H1 (cell line): ENCODE measurements at regions not wholly inside any gene's neighbourhood (a gene's known extent, or its start where the extent isn't known, plus 50 kb on each side); places are given as distances from the start of the nearest gene placed in this dataset.

Experiments used
- CTCF ChIA-PET: fragments of 300-600 bp; sonication (Branson Sonifier 250); formaldehyde crosslinking; loops from one replicate; lab custom pipeline; 2021; ENCODE audit not compliant: partially characterized antibody; lab: Charles Lee
- POLR2A ChIA-PET: fragments of 300-600 bp; sonication (Branson Sonifier 250); formaldehyde crosslinking; loops from one replicate; lab custom pipeline; 2021; ENCODE audit warnings: inconsistent platforms; ENCODE audit not compliant: partially characterized antibody; lab: Charles Lee
- DNase-seq, 2 experiments: peaks; one replicate each; pipeline versions ENCODE4 v3.0.0 to v3.0.0-alpha.2; 2010 to 2022; ENCODE audit warnings: low spot score in 2 of 2, low read depth in 1 of 2, mixed read lengths in 1 of 2
- FAIRE-seq: peaks from 2 replicates; lab custom pipeline; 2011; peaks lifted over from hg19 to GRCh38; lab: Jason Lieb, UNC
- H2AFZ ChIP-seq: 2 replicates; pipeline ENCODE4 v1.8.1; 2012; ENCODE audit warnings: low read length, inconsistent platforms
- H2AK5ac ChIP-seq: 2 replicates; pipeline ENCODE4 v1.6.1; 2013; ENCODE audit warnings: low read depth, low read length
- H2BK120ac ChIP-seq: replicated peaks from 2 replicates; pipeline ENCODE3; 2013; ENCODE audit warnings: low read depth, low read length, inconsistent platforms
- H2BK12ac ChIP-seq: 2 replicates; pipeline ENCODE4 v1.6.1; 2013; ENCODE audit warnings: low read depth, low read length
- H2BK15ac ChIP-seq: 2 replicates; pipeline ENCODE4 v1.6.1; 2013; ENCODE audit warnings: low read length
- H2BK20ac ChIP-seq: 2 replicates; pipeline ENCODE4 v1.6.1; 2013; ENCODE audit warnings: low read length
- H2BK5ac ChIP-seq: 2 replicates; pipeline ENCODE4 v1.6.1; 2013; ENCODE audit warnings: low read depth, low read length
- H3K14ac ChIP-seq: 2 replicates; pipeline ENCODE4 v1.6.1; 2013; ENCODE audit warnings: inconsistent platforms; ENCODE audit not compliant: insufficient read length
- H3K18ac ChIP-seq: 2 replicates; pipeline ENCODE4 v1.6.1; 2013; ENCODE audit warnings: low read length; ENCODE audit errors: extremely low read depth
- H3K23ac ChIP-seq: 2 replicates; pipeline ENCODE4 v1.6.1; 2013; ENCODE audit warnings: inconsistent platforms; ENCODE audit not compliant: insufficient read length
- H3K23me2 ChIP-seq: 2 replicates; pipeline ENCODE4 v1.6.1; 2013; ENCODE audit warnings: low read depth, low read length
- H3K27ac ChIP-seq: 2 replicates; pipeline ENCODE4 v1.6.1; 2011; ENCODE audit warnings: low read depth, low read length, inconsistent platforms
- H3K27me3 ChIP-seq, 4 experiments: replicated peaks in 1 of 4; 1 replicate in 1 of 4; 2 replicates in 3 of 4; pipeline versions ENCODE4 v1.6.1 to v1.8.1; 2011 to 2013; ENCODE audit warnings: low read length in 3 of 4, mild to moderate bottlenecking in 3 of 4, inconsistent platforms in 2 of 4, mixed read lengths in 2 of 4, moderate library complexity in 1 of 4; ENCODE audit not compliant: control insufficient read depth in 3 of 4, insufficient read depth in 3 of 4; ENCODE audit errors: extremely low read depth in 1 of 4
- H3K36me3 ChIP-seq, 4 experiments: 2 replicates each; pipeline versions ENCODE4 v1.6.1 to v1.8.1; 2011 to 2013; ENCODE audit warnings: mild to moderate bottlenecking in 4 of 4, low read length in 3 of 4, moderate library complexity in 2 of 4, control low read depth in 1 of 4, inconsistent platforms in 1 of 4; ENCODE audit not compliant: insufficient read depth in 4 of 4, control insufficient read depth in 2 of 4
- H3K4ac ChIP-seq: replicated peaks from 2 replicates; pipeline ENCODE3; 2013; ENCODE audit warnings: low read length, low read depth, mixed read lengths, inconsistent platforms; ENCODE audit not compliant: insufficient read length
- H3K4me1 ChIP-seq, 4 experiments: replicated peaks in 1 of 4; 1 replicate in 1 of 4; 2 replicates in 3 of 4; pipeline versions ENCODE4 v1.6.1 to v1.8.1; 2011 to 2013; ENCODE audit warnings: low read length in 3 of 4, inconsistent platforms in 2 of 4, mixed read lengths in 1 of 4; ENCODE audit not compliant: insufficient read depth in 4 of 4, control insufficient read depth in 3 of 4
- H3K4me2 ChIP-seq, 2 experiments: 2 replicates each; pipeline versions ENCODE4 v1.6.1 to v1.8.1; 2011 to 2013; ENCODE audit warnings: low read depth in 2 of 2, low read length in 2 of 2, control low read depth in 1 of 2, inconsistent platforms in 1 of 2, mild to moderate bottlenecking in 1 of 2; ENCODE audit not compliant: insufficient read depth in 1 of 2
- H3K4me3 ChIP-seq, 4 experiments: fragments of 200-600, 300-600 bp in 1 of 4; sonication (generic), shearing (Covaris generic), sonication (Bioruptor Twin) in 1 of 4; 2 replicates each; pipeline versions ENCODE4 v1.5.1 to v1.8.1; 2011 to 2016; ENCODE audit warnings: low read length in 4 of 4, low read depth in 3 of 4, control low read depth in 2 of 4, inconsistent platforms in 2 of 4, mild to moderate bottlenecking in 2 of 4, mixed read lengths in 1 of 4, moderate library complexity in 1 of 4; ENCODE audit not compliant: insufficient read depth in 2 of 4; ENCODE audit errors: extremely low read depth in 1 of 4
- H3K56ac ChIP-seq: replicated peaks from 2 replicates; pipeline ENCODE3; 2013; ENCODE audit warnings: low read depth, mild to moderate bottlenecking, mixed read lengths, low read length, inconsistent platforms; ENCODE audit not compliant: insufficient read length
- H3K79me1 ChIP-seq: 2 replicates; pipeline ENCODE4 v1.6.1; 2013; ENCODE audit warnings: low read depth, low read length, control low read depth
- H3K79me2 ChIP-seq, 2 experiments: 2 replicates each; pipeline versions ENCODE4 v1.6.1 to v1.8.1; 2012 to 2013; ENCODE audit warnings: low read length in 2 of 2, mild to moderate bottlenecking in 2 of 2, inconsistent platforms in 1 of 2; ENCODE audit not compliant: insufficient read depth in 2 of 2, control insufficient read depth in 1 of 2
- H3K9ac ChIP-seq, 4 experiments: replicated peaks in 1 of 4; 1 replicate in 1 of 4; 2 replicates in 3 of 4; pipeline versions ENCODE4 v1.6.1 to v1.8.1; 2011 to 2013; ENCODE audit warnings: low read depth in 3 of 4, low read length in 3 of 4, control low read depth in 2 of 4, mild to moderate bottlenecking in 2 of 4, moderate library complexity in 2 of 4, inconsistent platforms in 1 of 4; ENCODE audit errors: extremely low read depth in 1 of 4
- H3K9me3 ChIP-seq, 2 experiments: 2 replicates each; pipeline versions ENCODE4 v1.6.1 to v1.8.1; 2012 to 2013; ENCODE audit warnings: mild to moderate bottlenecking in 2 of 2, moderate library complexity in 2 of 2, control low read depth in 1 of 2, inconsistent platforms in 1 of 2, low read depth in 1 of 2, low read length in 1 of 2, mixed read lengths in 1 of 2; ENCODE audit not compliant: insufficient read depth in 2 of 2
- H4K20me1 ChIP-seq, 2 experiments: replicated peaks in 1 of 2; 2 replicates each; pipeline versions ENCODE3 to v1.8.1; 2011 to 2013; ENCODE audit warnings: inconsistent platforms in 2 of 2, low read length in 2 of 2, mild to moderate bottlenecking in 1 of 2; ENCODE audit not compliant: insufficient read depth in 2 of 2, control insufficient read depth in 1 of 2
- H4K5ac ChIP-seq: 2 replicates; pipeline ENCODE4 v1.6.1; 2013; ENCODE audit warnings: low read length, low read depth, mixed read lengths, inconsistent platforms; ENCODE audit not compliant: insufficient read length
- H4K8ac ChIP-seq: 2 replicates; pipeline ENCODE4 v1.8.0; 2013; ENCODE audit warnings: mild to moderate bottlenecking, moderate library complexity, low read length, inconsistent platforms; ENCODE audit not compliant: insufficient read depth; ENCODE audit errors: extremely low read depth
- H4K91ac ChIP-seq: replicated peaks from 2 replicates; pipeline ENCODE3; 2013; ENCODE audit warnings: low read length, mixed read lengths, inconsistent platforms; ENCODE audit not compliant: insufficient read length
- CBX8 ChIP-seq: fragments of 300-800, 300-1000 bp; sonication (generic); IDR thresholded peaks from 2 replicates; pipeline ENCODE4 v1.7.1; 2016; ENCODE audit warnings: low read depth, low read length, borderline replicate concordance
- CHD2 ChIP-seq: IDR thresholded peaks from 2 replicates; pipeline ENCODE4 v1.6.1; 2012; ENCODE audit warnings: low read length, improper control_type of control experiment
- E2F6 ChIP-seq: IDR thresholded peaks from 2 replicates; pipeline ENCODE4 v1.6.1; 2012; ENCODE audit warnings: inconsistent platforms
- EZH2 ChIP-seq: fragments of 200-600 bp; sonication (generic); IDR thresholded peaks from 2 replicates; pipeline ENCODE4 v1.7.1; 2012; ENCODE audit warnings: low read depth, mild to moderate bottlenecking, moderate library complexity, low read length, inconsistent platforms; ENCODE audit not compliant: severe bottlenecking
- POU5F1 ChIP-seq: IDR thresholded peaks from 2 replicates; pipeline ENCODE4 v1.6.1; 2011; ENCODE audit warnings: low read depth, mild to moderate bottlenecking, low read length, moderate library complexity
- RAD21 ChIP-seq, 2 experiments: IDR thresholded peaks in 1 of 2; conservative IDR thresholded peaks in 1 of 2; 2 replicates each; pipeline ENCODE4 v1.6.1; 2011; ENCODE audit warnings: low read depth in 2 of 2, low read length in 2 of 2, improper control_type of control experiment in 1 of 2, inconsistent platforms in 1 of 2, mild to moderate bottlenecking in 1 of 2, moderate library complexity in 1 of 2
- RBBP5 ChIP-seq: IDR thresholded peaks from 2 replicates; pipeline ENCODE4 v1.7.1; 2012; ENCODE audit warnings: low read depth, mild to moderate bottlenecking, inconsistent platforms, low read length, moderate library complexity, borderline replicate concordance
- RNF2 ChIP-seq: fragments of 200-900, 300-1000 bp; sonication (generic); IDR thresholded peaks from 2 replicates; pipeline ENCODE4 v1.7.1; 2016; ENCODE audit warnings: borderline replicate concordance, low read depth, mild to moderate bottlenecking, antibody characterized with exemption, low read length; ENCODE audit not compliant: poor library complexity, severe bottlenecking; ENCODE audit errors: missing control alignments
- RXRA ChIP-seq: IDR thresholded peaks from 2 replicates; pipeline ENCODE4 v1.6.1; 2011; ENCODE audit warnings: low read depth, mild to moderate bottlenecking, low read length, moderate library complexity; ENCODE audit not compliant: insufficient read depth
- SIN3A ChIP-seq, 2 experiments: IDR thresholded peaks in 1 of 2; conservative IDR thresholded peaks in 1 of 2; 2 replicates each; pipeline ENCODE4 v1.6.1; 2011 to 2012; ENCODE audit warnings: low read length in 2 of 2, improper control_type of control experiment in 1 of 2, low read depth in 1 of 2, mild to moderate bottlenecking in 1 of 2
- SIX5 ChIP-seq: IDR thresholded peaks from 2 replicates; pipeline ENCODE4 v1.6.1; 2011; ENCODE audit warnings: mild to moderate bottlenecking, low read depth, low read length
- SP2 ChIP-seq: IDR thresholded peaks from 2 replicates; pipeline ENCODE4 v1.6.1; 2012; ENCODE audit warnings: mild to moderate bottlenecking, low read length, inconsistent platforms
- YY1 ChIP-seq: IDR thresholded peaks from 2 replicates; pipeline ENCODE4 v1.6.1; 2011; ENCODE audit warnings: low read depth, mild to moderate bottlenecking, low read length
- WGBS, 2 experiments: shearing (Covaris generic) in 1 of 2; methylation state at CpG; one replicate each; pipeline versions ENCODE4 v1.1.6 to v1.1.7; 2013 to 2015; ENCODE audit warnings: low lambda C conversion rate in 2 of 2, mixed read lengths in 2 of 2, inconsistent platforms in 1 of 2, low coverage in 1 of 2, missing lambda C conversion rate in 1 of 2; ENCODE audit not compliant: insufficient replicate concordance in 2 of 2, insufficient coverage in 1 of 2, insufficient read length in 1 of 2; ENCODE audit errors: extremely low coverage in 1 of 2, missing lambda C conversion rate in 1 of 2; 5-methylcytosine and 5-hydroxymethylcytosine counted together

DNA sequence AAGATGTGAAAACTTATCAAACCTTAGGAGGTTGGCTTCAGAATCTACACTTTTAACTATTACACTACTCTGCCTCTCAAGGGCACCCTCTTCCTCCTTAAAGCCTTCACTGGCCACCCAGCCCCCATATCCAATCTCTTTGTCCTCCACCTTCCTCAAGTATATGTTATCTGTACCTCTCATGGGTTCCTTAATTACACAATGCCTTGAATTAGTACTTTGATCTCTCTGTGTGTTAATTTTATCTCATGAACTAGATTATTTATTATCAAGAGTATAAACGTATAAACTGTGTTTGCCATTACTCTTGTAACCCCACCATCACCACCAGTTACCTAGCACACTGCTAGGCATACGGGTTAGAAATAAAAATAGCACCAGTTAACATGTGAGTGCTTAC lies 83.3 kb downstream of the NCR2 start:
- H3K79me1 ChIP-seq, result no peaks in the 10 kb centered on the region
- H4K91ac ChIP-seq, result no peak overlapping the region
- peaks cover 0 to 7% (median 2%) of the 10 kb centered on the region in 4 experiments; a peak in 3 of 7 replicates for H3K4me1 ChIP-seq
- H4K8ac ChIP-seq, result no peak overlapping the region
- no peaks in the 10 kb centered on the region for H3K79me2 ChIP-seq
- no peak overlapping the region for H3K23ac ChIP-seq
- no peak overlapping the region for H3K4ac ChIP-seq
- CTCF ChIA-PET, result interaction anchor here (0.7 to 18.6 kb wide), 9 partner anchors 21 to 263 kb away, joined by 3 to 361 read pairs (median 7); no protein-coding TSS in a partner anchor
- no peak overlapping the region for H2BK15ac ChIP-seq
- no peak overlapping the region for H3K4me2 ChIP-seq
- no peak overlapping the region for H3K18ac ChIP-seq
- no peak overlapping the region for H2BK5ac ChIP-seq
- H3K4me3 ChIP-seq, result no peak overlapping the region
- no peak overlapping the region for H2AK5ac ChIP-seq
- H2AFZ ChIP-seq, result no peak overlapping the region
- 81% methylated on average over 2 of the region's 2 CpGs; no CpG with 5 or more reads in 1 of the 2 experiments for WGBS, 2 experiments
- H3K27ac ChIP-seq, result no peak overlapping the region
- no peak overlapping the region for H3K56ac ChIP-seq
- H4K5ac ChIP-seq, result no peak overlapping the region
- no peak for DNase-seq
- no peaks in the 10 kb centered on the region for H3K23me2 ChIP-seq
- no peak overlapping the region for H3K9ac ChIP-seq
- peaks cover 44 to 75% (median 71%) of the 10 kb centered on the region in 4 experiments for H3K27me3 ChIP-seq
- no peak for FAIRE-seq
- no peak overlapping the region for H3K14ac ChIP-seq
- POLR2A ChIA-PET, result no interaction called here
- H2BK20ac ChIP-seq, result no peak overlapping the region
- peaks cover 0 to 5% of the 10 kb centered on the region in 2 experiments; a peak in 2 of 4 replicates for H3K9me3 ChIP-seq
- no peaks in the 10 kb centered on the region for H3K36me3 ChIP-seq
- H4K20me1 ChIP-seq, result peaks cover 4 to 6% of the 10 kb centered on the region in 2 experiments
- no peak overlapping the region for H2BK12ac ChIP-seq
- H2BK120ac ChIP-seq, result no peak overlapping the region
- TF ChIP-seq E2F6 (no peak), RBBP5 (no peak), CHD2 (no peak), RXRA (no peak), SIX5 (no peak), SIN3A (conservative IDR thresholded peaks at IDR 0.05 in 1 of 2, IDR thresholded peaks at IDR 0.05 in 1 of 2; ENCODE audit: low read depth in 1 of 2, low read length in 2 of 2) (no peak), YY1 (no peak), CBX8 (no peak), SP2 (no peak), RNF2 (no peak), RAD21 (IDR thresholded peaks at IDR 0.05 in 1 of 2, conservative IDR thresholded peaks at IDR 0.05 in 1 of 2; ENCODE audit: low read depth in 2 of 2, low read length in 2 of 2) (no peak), POU5F1 (no peak), EZH2 (no peak)
